Panc1 (cell line): ENCODE measurements at regions not wholly inside any gene's neighbourhood (a gene's known extent, or its start where the extent isn't known, plus 50 kb on each side); places are given as distances from the start of the nearest gene placed in this dataset.

Experiments
- POLR2AphosphoS5 ChIP-seq: IDR thresholded peaks from 2 replicates; pipeline ENCODE4 v1.6.1; 2012; ENCODE audit warnings: mild to moderate bottlenecking, low read depth, low read length, moderate library complexity
- TF ChIP-seq, protein P1 (sequence below): fragments of 450-650 bp; IDR thresholded peaks from 2 replicates; pipeline ENCODE4 v1.5.1; 2017; ENCODE audit warnings: mild to moderate bottlenecking
- TF ChIP-seq, protein P2 (sequence below), 2 experiments: IDR thresholded peaks; 2 replicates each; pipeline ENCODE4 v1.6.1; 2011 to 2012; ENCODE audit warnings: low read depth in 2 of 2, control low read depth in 1 of 2, low read length in 1 of 2, mild to moderate bottlenecking in 1 of 2, moderate library complexity in 1 of 2; ENCODE audit not compliant: insufficient read depth in 1 of 2

DNA sequence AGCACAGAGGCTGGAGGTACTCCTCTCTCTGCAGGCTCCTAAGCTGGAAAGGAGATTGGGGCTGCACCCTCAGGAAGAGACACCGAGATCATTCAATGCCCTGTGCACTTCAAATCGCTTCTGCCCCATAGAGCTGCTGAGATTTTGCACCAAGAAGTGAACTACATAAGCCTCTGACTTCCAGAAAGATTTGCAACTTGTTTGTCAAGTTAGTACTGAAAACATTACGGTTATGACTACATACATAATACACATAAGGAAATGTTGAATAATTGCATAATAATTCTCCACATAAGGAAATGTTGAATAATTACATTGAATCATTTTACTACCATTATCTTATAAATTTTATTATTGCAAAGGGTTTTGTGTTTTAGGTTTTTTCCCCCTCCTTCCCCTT is 120.3 kb upstream of the SASH1 start:
- TF ChIP-seq, protein P1, sequence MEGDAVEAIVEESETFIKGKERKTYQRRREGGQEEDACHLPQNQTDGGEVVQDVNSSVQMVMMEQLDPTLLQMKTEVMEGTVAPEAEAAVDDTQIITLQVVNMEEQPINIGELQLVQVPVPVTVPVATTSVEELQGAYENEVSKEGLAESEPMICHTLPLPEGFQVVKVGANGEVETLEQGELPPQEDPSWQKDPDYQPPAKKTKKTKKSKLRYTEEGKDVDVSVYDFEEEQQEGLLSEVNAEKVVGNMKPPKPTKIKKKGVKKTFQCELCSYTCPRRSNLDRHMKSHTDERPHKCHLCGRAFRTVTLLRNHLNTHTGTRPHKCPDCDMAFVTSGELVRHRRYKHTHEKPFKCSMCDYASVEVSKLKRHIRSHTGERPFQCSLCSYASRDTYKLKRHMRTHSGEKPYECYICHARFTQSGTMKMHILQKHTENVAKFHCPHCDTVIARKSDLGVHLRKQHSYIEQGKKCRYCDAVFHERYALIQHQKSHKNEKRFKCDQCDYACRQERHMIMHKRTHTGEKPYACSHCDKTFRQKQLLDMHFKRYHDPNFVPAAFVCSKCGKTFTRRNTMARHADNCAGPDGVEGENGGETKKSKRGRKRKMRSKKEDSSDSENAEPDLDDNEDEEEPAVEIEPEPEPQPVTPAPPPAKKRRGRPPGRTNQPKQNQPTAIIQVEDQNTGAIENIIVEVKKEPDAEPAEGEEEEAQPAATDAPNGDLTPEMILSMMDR = no peak
- TF ChIP-seq POLR2AphosphoS5 = no peak
- TF ChIP-seq, protein P2, sequence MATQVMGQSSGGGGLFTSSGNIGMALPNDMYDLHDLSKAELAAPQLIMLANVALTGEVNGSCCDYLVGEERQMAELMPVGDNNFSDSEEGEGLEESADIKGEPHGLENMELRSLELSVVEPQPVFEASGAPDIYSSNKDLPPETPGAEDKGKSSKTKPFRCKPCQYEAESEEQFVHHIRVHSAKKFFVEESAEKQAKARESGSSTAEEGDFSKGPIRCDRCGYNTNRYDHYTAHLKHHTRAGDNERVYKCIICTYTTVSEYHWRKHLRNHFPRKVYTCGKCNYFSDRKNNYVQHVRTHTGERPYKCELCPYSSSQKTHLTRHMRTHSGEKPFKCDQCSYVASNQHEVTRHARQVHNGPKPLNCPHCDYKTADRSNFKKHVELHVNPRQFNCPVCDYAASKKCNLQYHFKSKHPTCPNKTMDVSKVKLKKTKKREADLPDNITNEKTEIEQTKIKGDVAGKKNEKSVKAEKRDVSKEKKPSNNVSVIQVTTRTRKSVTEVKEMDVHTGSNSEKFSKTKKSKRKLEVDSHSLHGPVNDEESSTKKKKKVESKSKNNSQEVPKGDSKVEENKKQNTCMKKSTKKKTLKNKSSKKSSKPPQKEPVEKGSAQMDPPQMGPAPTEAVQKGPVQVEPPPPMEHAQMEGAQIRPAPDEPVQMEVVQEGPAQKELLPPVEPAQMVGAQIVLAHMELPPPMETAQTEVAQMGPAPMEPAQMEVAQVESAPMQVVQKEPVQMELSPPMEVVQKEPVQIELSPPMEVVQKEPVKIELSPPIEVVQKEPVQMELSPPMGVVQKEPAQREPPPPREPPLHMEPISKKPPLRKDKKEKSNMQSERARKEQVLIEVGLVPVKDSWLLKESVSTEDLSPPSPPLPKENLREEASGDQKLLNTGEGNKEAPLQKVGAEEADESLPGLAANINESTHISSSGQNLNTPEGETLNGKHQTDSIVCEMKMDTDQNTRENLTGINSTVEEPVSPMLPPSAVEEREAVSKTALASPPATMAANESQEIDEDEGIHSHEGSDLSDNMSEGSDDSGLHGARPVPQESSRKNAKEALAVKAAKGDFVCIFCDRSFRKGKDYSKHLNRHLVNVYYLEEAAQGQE (IDR thresholded peaks at IDR 0.05; ENCODE audit: insufficient read depth in 1 of 2, low read depth in 2 of 2, low read length in 1 of 2) = no peak
